Gastrocnemius medialis (tissue), 4 donors: ENCODE measurements at regions not wholly inside any gene's neighbourhood (a gene's known extent, or its start where the extent isn't known, plus 50 kb on each side); places are given as distances from the start of the nearest gene placed in this dataset.

Experiments used
- ATAC-seq, 2 donors: fragments of 150-250 bp; one replicate each; pipeline ENCODE4 v1.9.1; 2016
- DNase-seq, 2 donors: peaks; one replicate each; pipeline ENCODE4 v3.0.0-alpha.2; 2019
- H3K27ac ChIP-seq, 4 donors: fragments of 200-600 bp; sonication (generic); 1 replicate in 1 of 4; 2 replicates in 3 of 4; pipeline ENCODE4 v1.5.1; 2016 to 2018; ENCODE audit warnings: mild to moderate bottlenecking in 2 of 4, moderate library complexity in 1 of 4
- H3K27me3 ChIP-seq, 3 donors: fragments of 200-600 bp; sonication (generic) in 2 of 3; 1 replicate in 1 of 3; 2 replicates in 2 of 3; pipeline versions ENCODE4 v1.5.1 to v1.6.0; 2016 to 2019; ENCODE audit warnings: mild to moderate bottlenecking in 1 of 3, moderate library complexity in 1 of 3
- H3K36me3 ChIP-seq, 2 donors: fragments of 200-600 bp; sonication (generic) in 1 of 2; one replicate each; pipeline ENCODE4 v1.5.1; 2017 to 2018
- H3K4me1 ChIP-seq, 2 donors: fragments of 200-600 bp; sonication (generic) in 1 of 2; one replicate each; pipeline ENCODE4 v1.5.1; 2016 to 2017; ENCODE audit warnings: mild to moderate bottlenecking in 2 of 2
- H3K4me3 ChIP-seq, 4 donors: fragments of 200-600 bp; sonication (generic) in 3 of 4; 1 replicate in 1 of 4; 2 replicates in 3 of 4; pipeline ENCODE4 v1.5.1; 2016 to 2019; ENCODE audit warnings: mild to moderate bottlenecking in 2 of 4
- H3K9me3 ChIP-seq, 3 donors: fragments of 200-600 bp; sonication (generic) in 2 of 3; 1 replicate in 1 of 3; 2 replicates in 2 of 3; pipeline ENCODE4 v1.5.1; 2016 to 2019
- POLR2A ChIP-seq, 2 donors: fragments of 450-650 bp; IDR thresholded peaks; one replicate each; pipeline ENCODE4 v1.6.1; 2017; ENCODE audit warnings: antibody characterized with exemption in 2 of 2, mild to moderate bottlenecking in 2 of 2, moderate library complexity in 2 of 2
- in situ Hi-C, 4 donors: fragments of 200-750 bp; cut with MboI; loops; one replicate each; pipeline versions ENCODE4 v1.15.0 to v1.8.0; 2017; ENCODE audit warnings: low sequenced_read_pairs in 4 of 4
- intact Hi-C: fragments of 100-400 bp; cut with DNase I; formaldehyde crosslinking; loops from one replicate; pipeline ENCODE4 v1.15.1; 2023; ENCODE audit warnings: low total_unique reads
- TF ChIP-seq, protein P1 (sequence below), 5 experiments: fragments of 450-650 bp in 3 of 5; fragments of 200-600 bp in 2 of 5; sonication (generic) in 2 of 5; IDR thresholded peaks in 4 of 5; conservative IDR thresholded peaks in 1 of 5; 1 replicate in 4 of 5; 2 replicates in 1 of 5; pipeline ENCODE4 v1.5.1; 2016 to 2019; ENCODE audit warnings: antibody characterized with exemption in 5 of 5, mild to moderate bottlenecking in 3 of 5, moderate library complexity in 3 of 5

- Histone ChIP-seq H3K4me3 (no peak overlapping the region), H3K36me3 (no peaks in the 10 kb centered on the region), H3K27me3 (no peaks in the 10 kb centered on the region), H3K9me3 (no peaks in the 10 kb centered on the region), H3K27ac (no peak overlapping the region), H3K4me1 (peaks cover 0 to 13% of the 10 kb centered on the region in 2 donors)
- TF ChIP-seq POLR2A (IDR thresholded peaks at IDR 0.05), result no peak
- TF ChIP-seq, protein P1, sequence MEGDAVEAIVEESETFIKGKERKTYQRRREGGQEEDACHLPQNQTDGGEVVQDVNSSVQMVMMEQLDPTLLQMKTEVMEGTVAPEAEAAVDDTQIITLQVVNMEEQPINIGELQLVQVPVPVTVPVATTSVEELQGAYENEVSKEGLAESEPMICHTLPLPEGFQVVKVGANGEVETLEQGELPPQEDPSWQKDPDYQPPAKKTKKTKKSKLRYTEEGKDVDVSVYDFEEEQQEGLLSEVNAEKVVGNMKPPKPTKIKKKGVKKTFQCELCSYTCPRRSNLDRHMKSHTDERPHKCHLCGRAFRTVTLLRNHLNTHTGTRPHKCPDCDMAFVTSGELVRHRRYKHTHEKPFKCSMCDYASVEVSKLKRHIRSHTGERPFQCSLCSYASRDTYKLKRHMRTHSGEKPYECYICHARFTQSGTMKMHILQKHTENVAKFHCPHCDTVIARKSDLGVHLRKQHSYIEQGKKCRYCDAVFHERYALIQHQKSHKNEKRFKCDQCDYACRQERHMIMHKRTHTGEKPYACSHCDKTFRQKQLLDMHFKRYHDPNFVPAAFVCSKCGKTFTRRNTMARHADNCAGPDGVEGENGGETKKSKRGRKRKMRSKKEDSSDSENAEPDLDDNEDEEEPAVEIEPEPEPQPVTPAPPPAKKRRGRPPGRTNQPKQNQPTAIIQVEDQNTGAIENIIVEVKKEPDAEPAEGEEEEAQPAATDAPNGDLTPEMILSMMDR (IDR thresholded peaks at IDR 0.05 in 4 of 5, conservative IDR thresholded peaks at IDR 0.05 in 1 of 5), result no peak
- in situ Hi-C loops, result no loop called here
- DNase-seq (no peak), ATAC-seq (no peak)
- intact Hi-C loops, result no loop called here
These were observed 99.4 kb downstream of the HDGFL1 start for GRCh38 chr6:22668717-22669116.

DNA sequence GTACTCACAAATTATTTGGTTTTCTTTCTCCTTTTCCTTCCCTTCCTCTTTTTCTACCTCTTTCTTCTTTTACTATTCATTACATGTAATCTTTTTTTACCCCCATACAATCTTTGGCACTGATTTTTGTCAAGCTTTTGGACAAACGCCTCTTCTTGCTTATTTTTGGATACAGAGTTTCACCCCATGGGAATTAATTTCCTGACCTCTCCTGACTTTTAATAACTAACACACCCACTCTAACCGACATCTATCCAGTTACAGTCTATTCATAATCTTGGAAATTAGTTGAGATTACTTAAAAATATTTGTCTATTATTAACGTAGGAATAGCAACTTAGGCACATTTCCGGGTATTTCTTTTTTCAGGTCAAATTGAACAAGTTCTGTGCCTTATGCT lies 101.2 kb downstream of the HDGFL1 start:
- in situ Hi-C loops, result no loop called here
- no peak for ATAC-seq
- intact Hi-C loops, result no loop called here
- H3K36me3 ChIP-seq, result no peaks in the 10 kb centered on the region
- no peak overlapping the region for H3K4me3 ChIP-seq
- H3K27ac ChIP-seq, result peak overlapping the region in 1 of 4 donors; percentile 8
- TF ChIP-seq POLR2A (IDR thresholded peaks at IDR 0.05), result no peak
- TF ChIP-seq, protein P1 (IDR thresholded peaks at IDR 0.05 in 4 of 5, conservative IDR thresholded peaks at IDR 0.05 in 1 of 5), result no peak
- no peaks in the 10 kb centered on the region for H3K9me3 ChIP-seq
- DNase-seq, result no peak
- peaks cover 0 to 13% of the 10 kb centered on the region in 2 donors for H3K4me1 ChIP-seq
- no peaks in the 10 kb centered on the region for H3K27me3 ChIP-seq

DNA sequence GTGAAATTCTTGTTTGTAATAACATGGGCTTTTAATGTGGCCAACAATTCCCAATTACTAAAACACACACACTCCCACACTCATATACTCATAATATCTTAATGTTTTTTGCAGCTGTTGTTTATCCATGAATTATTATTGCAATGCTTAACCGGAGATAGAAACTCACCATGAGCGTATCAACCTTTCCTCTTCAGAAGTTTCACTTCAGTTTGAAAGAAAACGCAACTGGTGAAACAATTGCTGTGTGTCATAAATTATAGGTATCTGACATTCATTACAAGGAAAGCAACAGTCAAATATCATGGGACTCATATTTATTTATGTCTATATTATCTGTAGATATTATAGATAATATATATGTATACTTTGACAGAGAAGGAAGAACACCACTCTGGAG lies 104.1 kb downstream of the HDGFL1 start:
- in situ Hi-C loops (no loop called here), intact Hi-C loops (no loop called here)
- TF ChIP-seq POLR2A (IDR thresholded peaks at IDR 0.05), result no peak
- TF ChIP-seq, protein P1 (IDR thresholded peaks at IDR 0.05 in 4 of 5, conservative IDR thresholded peaks at IDR 0.05 in 1 of 5), result no peak
- no peak overlapping the region for H3K27ac ChIP-seq
- no peaks in the 10 kb centered on the region for H3K36me3 ChIP-seq
- no peak for DNase-seq
- no peaks in the 10 kb centered on the region for H3K27me3 ChIP-seq
- no peak for ATAC-seq
- no peak overlapping the region for H3K4me3 ChIP-seq
- H3K4me1 ChIP-seq, result peaks cover 0 to 13% of the 10 kb centered on the region in 2 donors
- H3K9me3 ChIP-seq, result no peaks in the 10 kb centered on the region

DNA sequence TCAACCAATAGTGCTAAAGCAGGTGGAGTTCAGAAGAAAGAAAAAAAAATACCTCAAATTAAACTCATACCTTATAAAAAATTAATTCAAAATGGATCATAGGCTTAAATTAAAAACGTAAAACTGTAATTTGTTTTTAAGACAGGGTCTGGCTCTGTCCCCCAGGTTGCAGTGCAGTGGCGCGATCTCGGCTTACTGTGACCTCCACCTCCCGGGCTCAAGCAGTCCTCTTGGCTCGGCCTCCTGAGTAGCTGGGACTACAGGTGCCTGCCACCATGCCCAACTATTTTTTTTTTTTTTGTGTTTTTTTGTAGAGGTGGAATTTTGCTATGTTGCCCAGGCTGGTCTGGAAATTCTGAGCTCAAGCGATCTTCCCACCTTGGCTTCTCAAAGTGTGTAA lies 111.6 kb downstream of the HDGFL1 start:
- no peaks in the 10 kb centered on the region for H3K9me3 ChIP-seq
- intact Hi-C loops, result no loop called here
- no peaks in the 10 kb centered on the region for H3K36me3 ChIP-seq
- DNase-seq, result no peak
- no peak overlapping the region for H3K4me3 ChIP-seq
- H3K27me3 ChIP-seq, result no peaks in the 10 kb centered on the region
- no peak overlapping the region for H3K27ac ChIP-seq
- no peaks in the 10 kb centered on the region for H3K4me1 ChIP-seq
- TF ChIP-seq, protein P1 (IDR thresholded peaks at IDR 0.05 in 4 of 5, conservative IDR thresholded peaks at IDR 0.05 in 1 of 5), result no peak
- in situ Hi-C loops, result no loop called here
- no peak for ATAC-seq

- intact Hi-C loops, result no loop called here
- Histone ChIP-seq H3K36me3 (no peaks in the 10 kb centered on the region), H3K4me1 (no peaks in the 10 kb centered on the region), H3K4me3 (no peak overlapping the region), H3K27ac (no peak overlapping the region), H3K9me3 (no peaks in the 10 kb centered on the region), H3K27me3 (no peaks in the 10 kb centered on the region)
- TF ChIP-seq, protein P1 (IDR thresholded peaks at IDR 0.05 in 4 of 5, conservative IDR thresholded peaks at IDR 0.05 in 1 of 5), result no peak
- no peak for TF ChIP-seq POLR2A (IDR thresholded peaks at IDR 0.05)
- DNase-seq (no peak), ATAC-seq (no peak)
- in situ Hi-C loops, result no loop called here
These were observed 112.4 kb downstream of the HDGFL1 start for GRCh38 chr6:22681761-22682160.
